Right lobe of liver (tissue), 4 donors: ENCODE measurements at regions not wholly inside any gene's neighbourhood (a gene's known extent, or its start where the extent isn't known, plus 50 kb on each side); places are given as distances from the start of the nearest gene placed in this dataset.

Experiments used
- CTCF ChIP-seq, 4 donors: fragments of 200-600 bp in 3 of 4; fragments of 450-650 bp in 1 of 4; IDR thresholded peaks; one replicate each; pipeline versions ENCODE4 v1.5.1 to v1.8.0; 2016 to 2022; ENCODE audit warnings: antibody characterized with exemption in 4 of 4, mild to moderate bottlenecking in 2 of 4
- POLR2A ChIP-seq: fragments of 450-650 bp; IDR thresholded peaks from one replicate; pipeline ENCODE4 v1.6.1; 2017; ENCODE audit warnings: antibody characterized with exemption, mild to moderate bottlenecking
- donor health status: DM: no; HTN: no; CAD: no.
- donor health status: DM: no; HTN: no; CAD: no.
- donor health status: DM: no; HTN: yes; CAD: no.

GRCh38 chr11:121996574-121996973 lies 119.4 kb downstream of the BLID start:
- TF ChIP-seq CTCF (IDR thresholded peaks at IDR 0.05) (no peak), POLR2A (no peak)
